Activated CD8-positive, alpha-beta memory T cell treated with anti-CD3 and anti-CD28 coated beads for 24 hours (primary cell): ENCODE measurements at regions not wholly inside any gene's neighbourhood (a gene's known extent, or its start where the extent isn't known, plus 50 kb on each side); places are given as distances from the start of the nearest gene placed in this dataset.

Experiments
- DNase-seq: peaks from one replicate; pipeline ENCODE4 v3.0.0-alpha.2; 2020

DNA sequence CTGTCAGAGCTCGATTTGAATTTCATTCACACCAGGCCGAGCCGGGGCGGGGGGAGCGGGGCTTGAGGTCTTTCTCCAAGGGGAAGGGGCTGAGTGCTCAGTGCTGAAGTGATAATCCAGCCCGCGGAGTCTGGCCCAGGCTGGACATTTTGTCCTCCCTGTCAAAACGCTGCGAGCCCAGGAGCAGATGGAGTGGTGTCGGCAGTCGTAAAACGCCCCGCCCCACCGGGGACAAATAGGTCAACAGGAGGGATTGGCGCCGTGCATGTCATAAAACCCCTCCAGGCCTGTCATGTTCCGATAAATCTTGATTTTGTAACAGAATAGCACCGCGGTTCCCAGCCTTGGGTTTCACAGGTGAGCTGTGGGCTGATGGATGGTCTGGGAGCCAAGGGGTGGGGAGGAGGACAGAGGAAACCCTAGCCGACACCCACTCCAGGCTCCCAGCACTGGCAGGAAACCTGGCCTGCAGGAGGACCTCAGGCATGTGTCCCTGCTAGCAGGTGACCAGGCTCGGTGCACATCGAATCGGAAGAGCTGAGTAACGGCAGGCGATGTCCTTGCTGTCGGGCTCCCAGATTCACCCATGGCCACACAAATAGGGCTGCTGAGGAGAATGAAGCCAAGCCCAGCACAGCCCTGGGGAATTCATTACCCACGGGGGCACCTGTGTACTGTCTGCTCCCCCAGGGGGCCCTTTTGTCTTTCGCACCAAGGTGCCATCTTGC, 341.4 kb downstream of the FOXL1 start:
- DNase-seq = no peak

DNA sequence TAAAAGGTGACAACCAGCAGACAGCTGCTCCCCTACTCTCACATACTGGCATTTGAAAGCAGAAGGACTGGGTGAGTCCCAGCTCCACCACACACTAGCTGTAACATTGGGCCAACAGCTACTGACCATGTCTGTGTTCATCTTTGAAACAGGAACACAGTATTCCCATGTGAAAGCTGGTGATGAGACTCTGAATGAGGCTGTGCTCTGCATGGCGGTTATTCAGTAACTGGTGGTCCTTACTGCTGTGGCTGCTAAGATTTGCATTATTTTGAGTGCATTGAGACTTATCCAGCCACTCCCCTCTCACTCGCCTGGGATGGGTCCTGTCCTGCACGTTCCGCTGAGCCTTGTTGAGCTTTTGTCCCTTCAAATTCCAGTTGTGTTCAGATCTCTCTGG, 342.9 kb downstream of the FOXL1 start:
- no peak for DNase-seq

DNA sequence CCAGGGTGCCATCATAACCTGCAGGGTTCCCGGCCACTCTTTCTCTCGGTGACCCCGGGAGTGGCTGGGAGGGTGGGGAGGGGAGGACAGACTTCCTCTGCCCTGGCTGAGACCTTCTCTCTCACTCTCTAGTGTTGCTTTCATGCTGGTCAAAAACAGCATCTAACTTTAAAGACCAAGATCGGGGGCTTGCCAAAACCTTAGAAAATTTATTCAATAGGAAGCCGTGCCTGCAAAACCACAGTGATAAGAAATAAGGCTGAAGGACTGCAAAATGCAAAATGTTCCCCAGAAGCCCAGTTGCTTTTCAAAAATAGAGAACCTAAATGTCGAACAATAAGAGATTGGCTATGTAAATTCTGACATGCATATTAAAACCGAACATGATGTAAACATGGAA, 344.0 kb downstream of the FOXL1 start:
- DNase-seq = no peak

DNA sequence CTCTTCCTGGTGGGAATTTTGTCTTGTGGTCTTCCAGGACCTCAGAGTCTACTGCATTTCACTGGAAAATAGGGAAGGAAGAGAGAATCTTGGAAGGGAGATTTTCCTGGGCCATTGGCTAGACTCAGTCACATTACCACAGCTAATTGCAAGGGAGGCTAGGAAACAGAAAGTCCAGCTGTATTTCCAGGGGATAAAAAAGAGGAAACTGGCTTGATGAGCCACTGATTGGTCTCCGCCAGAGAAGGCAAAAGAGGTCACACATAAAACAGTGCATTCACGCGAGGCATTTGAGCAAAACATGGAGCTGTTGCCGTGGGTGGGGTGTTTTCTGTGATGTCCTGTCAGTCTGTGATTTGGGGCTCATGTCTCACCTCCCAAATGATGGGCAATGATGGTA, 345.3 kb downstream of the FOXL1 start:
- no peak for DNase-seq

DNA sequence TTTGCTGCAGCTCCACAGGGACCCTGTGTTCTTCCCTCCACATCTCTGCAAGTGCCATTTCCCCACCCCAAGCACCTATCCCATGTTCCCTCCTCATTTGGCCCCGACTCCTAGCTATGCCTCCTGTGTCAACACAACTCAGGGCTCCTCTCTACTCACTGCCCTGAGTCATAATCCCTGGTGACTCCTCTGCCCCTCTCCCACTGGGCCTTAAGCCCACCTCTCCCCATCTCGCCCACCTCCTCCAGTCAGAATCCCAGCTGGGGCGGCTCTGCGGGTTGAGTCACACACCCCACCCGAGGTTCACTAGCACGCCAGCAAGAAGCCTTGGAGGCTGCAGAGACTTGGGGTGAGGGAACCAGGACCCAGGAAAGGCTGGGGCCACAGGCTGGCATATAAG, 346.2 kb downstream of the FOXL1 start:
- DNase-seq = no peak

DNA sequence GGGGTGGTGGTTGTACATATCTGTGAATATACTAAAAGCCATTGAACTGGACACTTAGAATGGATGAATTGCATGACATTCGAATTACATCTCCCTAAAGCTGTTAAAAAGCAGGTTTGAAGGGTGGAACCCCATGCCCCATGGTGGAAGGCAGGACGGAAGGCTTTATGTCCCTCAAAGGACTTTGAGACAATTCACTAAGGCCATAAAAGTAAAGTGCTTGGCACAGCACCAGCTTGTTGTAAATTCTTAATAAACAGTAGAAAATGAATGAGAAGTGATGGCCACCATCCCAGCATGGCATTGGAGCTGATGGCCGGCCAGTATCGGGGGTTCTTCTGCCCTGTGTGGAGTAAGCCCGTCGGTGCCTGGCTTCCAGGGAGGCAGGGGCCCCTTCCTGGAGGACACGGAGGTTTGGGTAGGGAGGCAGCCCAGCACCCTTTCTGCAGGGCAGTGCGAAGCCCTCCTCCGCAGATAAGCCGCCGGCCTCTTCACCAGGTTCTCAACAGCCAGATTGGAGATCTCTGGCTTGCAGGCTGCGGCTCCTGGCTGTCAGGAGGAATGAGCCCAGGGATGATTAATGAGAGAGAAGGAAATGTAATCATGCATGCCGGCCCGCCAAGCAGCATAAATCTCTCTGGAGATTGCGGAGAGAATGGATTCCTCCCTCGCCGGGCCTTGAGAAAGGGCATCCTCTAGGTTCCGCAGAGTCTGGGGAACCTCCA, 346.9 kb downstream of the FOXL1 start:
- no peak for DNase-seq

DNA sequence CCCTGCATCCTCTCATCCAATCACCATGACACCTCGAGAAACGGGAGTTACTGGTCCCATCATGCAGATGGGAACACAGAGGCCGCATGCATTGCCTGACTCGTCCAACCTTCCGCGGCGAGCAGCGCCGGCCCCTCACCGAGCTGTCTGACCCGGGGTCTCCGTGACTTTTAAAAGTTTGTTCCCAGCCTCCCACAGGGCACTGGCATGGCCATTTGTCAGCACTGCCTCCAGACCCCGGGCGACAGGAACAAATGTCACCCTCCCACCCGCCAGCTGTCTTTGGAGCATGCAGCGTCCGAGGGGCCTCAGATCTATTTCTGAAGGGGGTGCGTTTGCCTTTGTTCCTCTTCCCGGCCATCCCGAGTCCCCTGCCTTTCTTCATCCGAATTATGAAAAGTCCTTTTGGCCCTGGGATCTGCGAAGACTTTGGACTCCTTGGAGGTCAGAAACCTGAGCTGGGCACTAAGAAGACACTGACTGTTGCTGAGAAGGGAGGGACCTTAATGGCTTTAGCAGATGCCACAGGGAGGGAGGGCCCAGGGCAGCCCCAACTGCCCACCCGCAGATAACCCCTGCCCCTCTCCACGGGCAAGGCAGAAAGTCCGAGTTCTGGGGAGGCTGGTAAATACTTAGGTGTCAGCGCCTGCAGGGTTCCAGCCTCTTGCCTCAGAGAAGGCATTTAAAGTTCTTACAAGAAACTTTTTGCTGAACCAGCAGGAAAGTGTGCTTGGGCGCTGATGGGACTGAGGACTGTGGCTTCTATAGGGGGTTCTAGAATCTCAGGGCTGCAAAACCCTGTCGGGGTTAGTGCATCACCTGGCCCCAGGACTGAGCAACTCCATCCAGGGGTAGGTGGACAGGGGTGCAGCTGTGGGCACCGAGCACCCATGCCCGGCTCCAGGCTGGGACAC, 348.1 kb downstream of the FOXL1 start:
- DNase-seq = no peak

GRCh38 chr16:86927699-86928098, 349.4 kb downstream of the FOXL1 start:
- no peak for DNase-seq

DNA sequence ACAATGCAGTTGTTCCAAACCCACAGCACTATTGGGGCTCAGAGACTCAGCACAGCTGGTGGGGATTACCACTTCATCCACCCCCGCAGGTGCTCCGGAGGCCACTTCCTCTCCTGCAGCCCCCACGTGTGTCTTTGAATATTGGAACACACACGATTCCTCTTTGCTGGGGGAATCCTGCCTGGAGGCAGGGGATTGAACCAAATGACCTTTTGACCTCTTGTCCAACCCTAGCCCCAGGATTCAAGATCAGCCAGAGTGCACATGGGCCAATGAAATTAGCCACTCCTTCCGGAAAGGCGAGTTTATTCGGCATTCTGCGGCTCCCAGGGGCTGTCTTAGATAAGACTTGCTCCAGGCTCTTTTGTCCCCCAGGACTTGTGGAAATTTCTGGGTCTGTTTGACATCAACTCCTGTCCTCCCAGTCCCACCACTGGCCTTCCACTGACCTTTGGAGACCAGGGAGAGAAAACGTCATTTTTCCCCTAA, 350.2 kb downstream of the FOXL1 start:
- no peak for DNase-seq

GRCh38 chr16:86929057-86929871, 350.9 kb downstream of the FOXL1 start:
- DNase-seq = no peak

- DNase-seq = no peak
Measured at GRCh38 chr16:86930001-86930400, 351.7 kb downstream of the FOXL1 start.

- no peak for DNase-seq
Measured at GRCh38 chr16:86930663-86931373, 352.5 kb downstream of the FOXL1 start.

DNA sequence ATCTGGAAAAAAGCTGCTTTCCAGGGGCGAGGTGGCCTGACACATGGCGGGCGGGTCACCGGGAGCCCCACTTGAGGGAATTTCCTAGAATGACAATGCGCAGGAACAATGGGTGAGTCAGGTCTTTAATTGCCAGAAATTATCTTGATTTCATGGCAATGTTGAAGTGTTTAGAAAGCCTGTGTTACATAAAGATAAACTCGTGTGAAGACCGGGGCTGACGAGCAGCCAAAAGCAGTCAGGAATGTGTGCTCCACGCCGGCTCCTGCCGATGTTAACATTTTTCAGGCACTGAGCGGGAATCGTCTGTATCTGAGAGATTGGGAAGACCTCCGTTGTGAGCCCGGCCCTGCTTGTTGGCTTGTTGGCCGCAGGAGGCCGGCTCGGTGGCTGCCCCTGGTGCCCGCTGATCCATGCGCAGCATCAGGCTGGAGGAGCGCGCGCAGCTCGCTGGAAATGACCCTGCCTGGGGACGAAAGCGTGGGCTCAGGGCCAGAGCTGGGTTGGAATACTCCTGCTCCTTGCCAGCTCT, 353.1 kb downstream of the FOXL1 start:
- DNase-seq = no peak

GRCh38 chr16:86932130-86932982, 354.0 kb downstream of the FOXL1 start:
- no peak for DNase-seq

DNA sequence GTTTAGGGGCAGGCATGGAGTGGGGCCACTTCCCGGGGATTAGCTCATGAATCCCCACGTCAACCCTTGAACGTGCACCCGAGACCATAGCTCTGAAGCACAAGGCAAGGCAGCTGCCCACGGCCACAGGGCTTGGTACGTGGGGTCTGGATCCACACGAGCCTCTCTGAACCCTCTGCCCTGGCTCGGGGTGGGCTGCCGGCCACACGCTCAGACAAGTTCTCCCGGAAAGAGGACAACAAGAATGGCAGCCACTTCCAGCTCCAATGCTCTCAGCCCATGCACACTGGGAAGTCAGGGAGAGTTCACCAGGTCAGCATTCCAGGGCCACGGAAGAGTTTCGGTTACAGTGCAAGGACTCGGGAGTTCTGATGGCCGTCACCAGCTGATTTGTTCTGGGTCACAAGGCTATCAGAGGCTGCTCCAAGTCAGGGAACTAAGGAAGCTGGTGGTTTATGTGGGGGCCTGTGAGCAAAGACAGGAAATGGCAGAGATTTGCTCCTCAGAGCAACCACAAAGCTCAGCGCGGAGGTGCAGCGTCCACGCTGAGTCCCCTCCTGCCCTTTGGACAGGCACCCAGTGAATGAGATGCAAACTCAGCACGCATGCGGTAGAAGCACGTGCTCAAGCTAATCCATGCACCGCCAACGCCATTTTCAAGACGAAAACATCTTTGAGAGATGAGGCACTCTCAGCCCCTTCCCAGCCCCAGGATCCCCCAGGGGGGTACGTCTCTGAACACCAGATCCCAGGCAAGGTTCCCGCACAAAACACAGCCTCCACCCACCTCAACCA, 356.4 kb downstream of the FOXL1 start:
- no peak for DNase-seq

DNA sequence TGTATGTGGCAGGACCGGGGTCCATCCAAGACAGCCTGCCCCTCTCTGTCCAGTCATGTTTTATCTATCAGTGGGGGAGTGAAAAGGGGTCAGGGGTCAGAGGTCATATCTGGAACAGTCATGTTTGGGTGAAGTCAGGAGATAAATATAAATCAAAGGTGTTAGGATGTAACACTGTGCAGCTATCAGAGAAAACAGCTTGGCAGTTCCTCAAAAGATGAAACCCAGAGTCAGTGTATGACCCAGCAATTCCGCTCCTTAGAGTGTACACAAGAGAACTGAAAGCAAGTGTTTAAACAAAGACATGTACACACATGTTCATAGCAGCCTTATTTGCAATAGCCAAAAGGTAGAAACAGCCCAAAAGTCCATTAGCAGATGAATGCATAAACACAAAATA, 361.3 kb downstream of the FOXL1 start:
- DNase-seq = no peak

GRCh38 chr16:86941731-86942130, 363.4 kb downstream of the FOXL1 start:
- no peak for DNase-seq

- no peak for DNase-seq
Measured at GRCh38 chr16:86942151-86943051, 364.1 kb downstream of the FOXL1 start.
